Karpas-422 (cell line): ENCODE measurements at regions not wholly inside any gene's neighbourhood (a gene's known extent, or its start where the extent isn't known, plus 50 kb on each side); places are given as distances from the start of the nearest gene placed in this dataset.
"Not testable (repeated sequence)": the region's sequence is repeated elsewhere in the genome, so short reads cannot be mapped to it uniquely, and the experiment has no call there.

Experiments
- DNase-seq: peaks from one replicate; pipeline ENCODE4 v3.0.0-alpha.2; 2015
- H2AFZ ChIP-seq: fragments of 200-600 bp; sonication (generic); 2 replicates; pipeline ENCODE4 v1.6.1; 2014; ENCODE audit warnings: antibody characterized with exemption, low read length, mixed read lengths
- H3K27ac ChIP-seq: fragments of 200-600 bp; sonication (generic); 2 replicates; pipeline ENCODE4 v1.5.1; 2014; ENCODE audit warnings: mild to moderate bottlenecking, low read length, moderate library complexity
- H3K27me3 ChIP-seq: fragments of 200-600 bp; sonication (generic); 2 replicates; pipeline ENCODE4 v1.6.1; 2014; ENCODE audit warnings: low read length, mixed read lengths
- H3K36me3 ChIP-seq: fragments of 200-600 bp; sonication (generic); 2 replicates; pipeline ENCODE4 v1.6.1; 2014; ENCODE audit warnings: low read length, mixed read lengths; ENCODE audit not compliant: insufficient read depth
- H3K4me1 ChIP-seq: fragments of 200-600 bp; sonication (generic); 2 replicates; pipeline ENCODE4 v1.6.1; 2014; ENCODE audit warnings: mild to moderate bottlenecking, low read length, mixed read lengths
- H3K4me2 ChIP-seq: fragments of 200-600 bp; sonication (generic); 2 replicates; pipeline ENCODE4 v1.6.1; 2014; ENCODE audit warnings: low read length, low read depth, mild to moderate bottlenecking; ENCODE audit not compliant: poor library complexity, severe bottlenecking
- H3K4me3 ChIP-seq: fragments of 200-600 bp; sonication (generic); 2 replicates; pipeline ENCODE4 v1.5.1; 2014; ENCODE audit warnings: mild to moderate bottlenecking, antibody characterized with exemption, low read length, mixed read lengths
- H3K79me2 ChIP-seq: fragments of 200-600 bp; sonication (generic); 2 replicates; pipeline ENCODE4 v1.6.1; 2014; ENCODE audit warnings: mild to moderate bottlenecking, low read length, mixed read lengths
- H3K9ac ChIP-seq: fragments of 200-600 bp; sonication (generic); 2 replicates; pipeline ENCODE4 v1.6.0; 2014; ENCODE audit warnings: low read length
- H3K9me2 ChIP-seq: fragments of 200-600 bp; sonication (generic), shearing (Covaris generic); replicated peaks from 2 replicates; pipeline ENCODE4 v1.6.0; 2014; ENCODE audit warnings: mild to moderate bottlenecking, low read length, moderate library complexity; ENCODE audit not compliant: insufficient read depth
- H3K9me3 ChIP-seq: fragments of 300-700, 200-600 bp; sonication (generic); 2 replicates; pipeline ENCODE4 v1.6.1; 2014; ENCODE audit warnings: low read length, mixed read lengths
- H4K20me1 ChIP-seq: fragments of 200-600 bp; sonication (generic); 2 replicates; pipeline ENCODE4 v1.6.1; 2014; ENCODE audit warnings: mild to moderate bottlenecking, antibody characterized with exemption, low read length, low read depth; ENCODE audit not compliant: insufficient read depth

DNA sequence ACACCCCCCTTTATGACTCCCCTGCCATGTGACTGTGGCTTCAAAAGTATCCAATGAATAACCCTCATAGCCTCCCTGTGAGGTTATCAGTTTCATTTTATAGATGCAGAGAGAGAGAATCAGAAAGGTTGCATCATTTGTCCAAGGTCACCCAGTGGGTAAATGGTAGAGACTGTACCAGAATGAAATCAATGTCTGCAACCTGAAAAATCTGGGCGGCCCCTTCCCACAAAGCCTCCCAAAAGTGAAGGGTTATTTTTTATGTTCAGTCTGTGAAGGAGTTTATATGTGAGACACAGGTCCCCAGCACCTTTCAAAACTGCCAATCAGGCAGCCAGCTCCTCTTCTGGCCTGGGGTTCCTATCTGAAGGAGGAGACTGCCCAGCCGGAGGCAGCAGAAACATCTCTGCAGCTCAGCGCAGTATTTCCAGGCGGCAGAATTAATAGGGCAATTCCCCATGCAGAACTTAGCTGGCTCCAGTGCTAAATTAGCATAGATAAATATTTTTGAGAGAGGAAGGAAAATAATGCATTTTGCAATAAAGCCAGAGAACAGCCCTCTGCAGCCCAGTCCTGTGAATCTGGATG lies 130.8 kb upstream of the PRR20G start:
- Histone ChIP-seq H3K9me2 (no peaks in the 10 kb centered on the region), H3K4me1 (no peaks in the 10 kb centered on the region), H3K9me3 (no peaks in the 10 kb centered on the region), H3K27me3 (no peaks in the 10 kb centered on the region), H3K4me2 (no peak overlapping the region), H3K36me3 (no peaks in the 10 kb centered on the region), H3K27ac (no peak overlapping the region), H3K4me3 (no peak overlapping the region), H3K79me2 (no peaks in the 10 kb centered on the region), H2AFZ (no peak overlapping the region), H4K20me1 (0 out of 2 replicates have a peak, but pooled peaks cover 3% of the 10 kb centered on the region), H3K9ac (no peak overlapping the region)
- no peak for DNase-seq

DNA sequence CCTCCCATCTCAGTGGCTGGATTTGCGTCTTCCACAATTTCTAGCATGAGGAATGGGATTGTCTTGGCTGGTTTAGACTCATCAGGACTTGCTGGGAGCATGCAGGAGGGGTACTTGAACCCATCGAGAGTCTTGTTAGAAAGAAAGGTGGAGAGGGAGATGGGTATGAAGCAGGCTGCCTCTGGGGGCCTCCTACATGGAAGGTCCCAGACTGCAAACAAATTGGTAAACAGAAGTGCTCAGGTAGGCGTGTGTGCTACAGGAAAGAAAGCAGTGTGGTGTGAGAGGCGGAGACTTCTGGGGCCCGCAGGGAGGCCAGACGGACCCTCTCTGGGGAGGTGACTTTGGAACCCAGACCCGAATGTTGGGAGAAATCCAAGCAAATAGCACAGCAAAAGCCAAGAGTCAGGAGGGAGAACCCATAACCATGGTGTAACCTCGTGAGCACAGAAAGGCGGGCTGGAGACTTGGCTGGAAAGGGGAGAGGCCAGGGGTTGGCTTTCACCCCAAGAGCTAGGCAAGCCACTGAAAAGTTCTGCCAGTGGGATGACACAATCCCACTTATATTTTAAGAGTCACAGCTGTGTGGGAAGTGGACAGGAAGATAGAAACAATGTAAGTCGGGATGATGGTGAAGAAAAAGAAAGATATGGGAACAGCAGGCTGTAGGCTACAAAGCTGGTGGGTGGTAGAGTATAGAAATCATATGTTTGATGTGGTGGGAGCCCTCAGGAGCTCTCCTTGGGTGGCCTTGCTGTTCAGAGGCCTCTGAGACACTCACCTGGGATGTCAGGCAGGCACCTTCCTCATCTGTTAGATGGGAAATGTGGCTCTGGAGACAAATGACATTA lies 130.1 kb upstream of the PRR20G start:
- H3K4me2 ChIP-seq, result no peak overlapping the region
- no peak for DNase-seq
- no peak overlapping the region for H2AFZ ChIP-seq
- H3K4me3 ChIP-seq, result no peak overlapping the region
- no peaks in the 10 kb centered on the region for H3K27me3 ChIP-seq
- no peaks in the 10 kb centered on the region for H3K36me3 ChIP-seq
- H4K20me1 ChIP-seq, result 0 out of 2 replicates have a peak, but pooled peaks cover 3% of the 10 kb centered on the region
- no peaks in the 10 kb centered on the region for H3K4me1 ChIP-seq
- no peak overlapping the region for H3K9ac ChIP-seq
- H3K9me3 ChIP-seq, result no peaks in the 10 kb centered on the region
- H3K27ac ChIP-seq, result no peak overlapping the region
- no peaks in the 10 kb centered on the region for H3K9me2 ChIP-seq
- H3K79me2 ChIP-seq, result no peaks in the 10 kb centered on the region

DNA sequence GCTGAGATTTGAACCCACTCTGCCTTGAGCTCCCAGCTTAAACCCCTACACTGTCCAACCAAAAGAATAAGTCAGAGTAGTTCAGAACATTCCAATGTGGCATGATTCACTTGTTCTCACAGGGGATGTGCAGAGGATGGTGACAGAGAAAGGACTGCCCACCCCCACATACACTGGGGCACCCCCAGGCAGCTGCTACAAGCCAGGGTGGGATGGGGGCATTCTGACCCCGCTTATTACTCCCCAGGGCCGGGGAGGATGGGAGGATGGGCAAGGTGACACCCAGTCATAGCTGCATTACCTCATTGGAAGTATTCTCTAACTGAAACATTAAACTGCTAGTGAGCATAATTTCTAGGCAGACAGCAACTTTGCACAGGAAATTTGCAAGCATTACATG lies 126.0 kb upstream of the PRR20G start:
- Histone ChIP-seq H3K27ac (no peak overlapping the region), H3K4me1 (no peaks in the 10 kb centered on the region), H3K79me2 (no peaks in the 10 kb centered on the region), H3K9me2 (no peaks in the 10 kb centered on the region), H3K27me3 (no peaks in the 10 kb centered on the region), H3K9me3 (no peaks in the 10 kb centered on the region), H3K4me3 (no peak overlapping the region), H3K9ac (no peak overlapping the region), H2AFZ (no peak overlapping the region), H4K20me1 (0 out of 2 replicates have a peak, but pooled peaks cover 3% of the 10 kb centered on the region), H3K36me3 (no peaks in the 10 kb centered on the region), H3K4me2 (no peak overlapping the region)
- no peak for DNase-seq

DNA sequence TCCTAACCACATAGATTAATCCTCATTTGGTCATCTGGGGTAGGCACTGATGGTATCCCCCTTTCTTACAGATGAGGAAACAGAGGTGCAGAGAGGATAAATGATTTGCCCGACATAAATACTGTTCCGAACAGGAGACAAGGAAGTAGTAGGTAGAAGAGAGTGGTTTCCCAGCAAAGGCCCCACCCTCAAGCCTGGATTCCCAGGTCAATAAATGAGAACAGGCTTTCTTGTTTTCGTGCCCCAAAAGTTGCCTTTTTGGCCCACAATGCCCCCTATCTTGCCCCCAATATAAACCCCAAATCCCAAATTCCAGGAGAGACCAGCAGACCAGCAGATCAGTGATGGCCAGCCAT lies 125.5 kb upstream of the PRR20G start:
- no peak overlapping the region for H3K9ac ChIP-seq

DNA sequence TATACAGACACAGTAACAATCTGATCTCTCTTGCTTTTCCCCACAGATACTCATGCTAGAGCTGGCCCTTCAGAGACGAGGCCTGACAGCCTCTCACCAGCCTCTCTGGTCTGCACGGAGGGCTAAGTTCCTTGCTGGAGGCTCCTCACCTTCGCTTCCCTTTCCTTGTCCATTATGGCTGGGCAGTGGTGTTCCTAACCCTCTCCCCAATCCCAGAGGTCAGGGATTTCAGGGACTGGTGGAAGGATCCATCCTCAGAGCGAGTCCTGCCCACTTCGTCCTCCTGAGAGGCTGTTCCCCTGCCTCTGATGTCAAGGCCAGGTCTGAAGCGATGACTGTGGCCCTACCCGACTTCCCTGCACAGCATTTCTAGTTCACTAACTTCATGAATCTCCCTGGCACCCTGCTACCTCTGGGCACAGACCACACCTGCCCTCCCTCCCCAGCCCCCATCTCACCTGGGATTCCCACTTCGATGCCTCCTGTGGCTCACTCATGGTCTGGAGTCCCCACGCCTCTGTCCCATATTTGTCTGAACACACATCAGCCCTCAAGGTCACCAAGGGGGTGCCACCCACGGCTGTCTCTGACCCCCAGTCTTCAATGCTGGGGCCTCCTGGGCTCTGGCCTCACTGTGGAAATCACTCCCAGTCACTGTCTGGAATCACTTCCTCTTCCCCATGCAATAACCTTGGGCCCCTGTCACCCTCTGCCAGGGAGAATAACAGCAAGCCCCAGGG lies 124.9 kb upstream of the PRR20G start:
- H3K9me2 ChIP-seq, result no peaks in the 10 kb centered on the region
- no peaks in the 10 kb centered on the region for H3K79me2 ChIP-seq
- H3K36me3 ChIP-seq, result no peaks in the 10 kb centered on the region
- H4K20me1 ChIP-seq, result 0 out of 2 replicates have a peak, but pooled peaks cover 3% of the 10 kb centered on the region
- H3K4me1 ChIP-seq, result no peaks in the 10 kb centered on the region
- H3K27ac ChIP-seq, result no peak overlapping the region
- no peak overlapping the region for H3K4me2 ChIP-seq
- no peaks in the 10 kb centered on the region for H3K27me3 ChIP-seq
- no peak overlapping the region for H3K9ac ChIP-seq
- H3K4me3 ChIP-seq, result no peak overlapping the region
- DNase-seq, result no peak
- no peaks in the 10 kb centered on the region for H3K9me3 ChIP-seq
- no peak overlapping the region for H2AFZ ChIP-seq

More for the DNA sequence above, 125.5 kb upstream of the PRR20G start:
- H3K9me3 ChIP-seq, result no peaks in the 10 kb centered on the region
- H3K79me2 ChIP-seq, result no peaks in the 10 kb centered on the region
- no peak overlapping the region for H3K4me2 ChIP-seq
- 0 out of 2 replicates have a peak, but pooled peaks cover 3% of the 10 kb centered on the region for H4K20me1 ChIP-seq
- DNase-seq, result no peak
- no peak overlapping the region for H2AFZ ChIP-seq
- H3K4me1 ChIP-seq, result no peaks in the 10 kb centered on the region
- no peak overlapping the region for H3K27ac ChIP-seq
- H3K27me3 ChIP-seq, result no peaks in the 10 kb centered on the region
- H3K9me2 ChIP-seq, result no peaks in the 10 kb centered on the region
- H3K36me3 ChIP-seq, result no peaks in the 10 kb centered on the region
- H3K4me3 ChIP-seq, result no peak overlapping the region

DNA sequence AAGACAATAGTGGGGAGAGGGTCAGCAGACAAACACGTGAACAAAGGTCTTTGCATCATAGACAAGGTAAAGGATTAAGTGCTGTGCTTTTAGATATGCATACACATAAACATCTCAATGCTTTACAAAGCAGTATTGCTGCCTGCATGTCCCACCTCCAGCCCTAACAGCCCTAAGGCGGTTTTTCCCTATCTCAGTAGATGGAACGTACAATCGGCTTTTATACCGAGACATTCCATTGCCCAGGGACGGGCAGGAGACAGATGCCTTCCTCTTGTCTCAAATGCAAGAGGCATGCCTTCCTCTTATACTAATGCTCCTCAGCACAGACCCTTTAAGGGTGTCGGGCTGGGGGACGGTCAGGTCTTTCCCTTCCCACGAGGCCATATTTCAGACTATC lies 124.0 kb upstream of the PRR20G start:
- H3K9me2 ChIP-seq, H3K27me3 ChIP-seq, H3K4me1 ChIP-seq, H2AFZ ChIP-seq, DNase-seq, H3K4me2 ChIP-seq, H3K9ac ChIP-seq, H3K36me3 ChIP-seq, H3K4me3 ChIP-seq, H4K20me1 ChIP-seq, H3K9me3 ChIP-seq, H3K27ac ChIP-seq, H3K79me2 ChIP-seq: not testable (repeated sequence)

DNA sequence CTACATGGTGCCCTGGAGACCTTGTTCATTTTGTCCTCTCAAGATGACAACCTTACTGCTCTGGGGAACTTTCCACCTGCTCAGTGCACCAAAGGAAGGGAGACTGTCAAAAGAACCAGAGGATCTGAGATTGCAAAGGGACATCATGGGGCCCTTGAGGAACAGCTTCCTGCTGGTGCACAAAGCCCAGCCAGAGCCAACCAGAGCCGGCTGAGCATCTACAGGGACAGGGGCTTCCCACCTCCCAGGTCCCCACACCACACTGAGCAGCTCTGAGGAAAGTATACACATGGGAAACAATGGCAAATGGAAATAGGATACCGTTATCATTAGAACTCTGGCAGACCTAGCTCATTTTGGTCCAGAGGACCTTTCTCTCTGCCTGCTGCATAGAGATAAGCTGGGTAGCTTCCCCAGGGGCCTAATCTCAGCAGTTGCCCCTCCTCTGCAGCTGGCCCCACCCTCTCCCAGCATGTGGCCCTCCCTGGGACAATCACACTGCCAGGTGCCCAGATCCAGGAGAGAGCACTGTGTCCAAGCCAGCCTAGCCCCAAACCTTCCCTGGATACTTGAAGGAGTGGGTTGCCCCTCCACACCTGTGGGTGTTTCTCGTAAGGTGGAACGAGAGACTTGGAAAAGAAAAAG lies 123.4 kb upstream of the PRR20G start:
- no peak overlapping the region for H3K27ac ChIP-seq
- H3K4me2 ChIP-seq, result no peak overlapping the region
- H3K4me1 ChIP-seq, result no peaks in the 10 kb centered on the region
- 0 out of 2 replicates have a peak, but pooled peaks cover 3% of the 10 kb centered on the region for H4K20me1 ChIP-seq
- H3K79me2 ChIP-seq, result no peaks in the 10 kb centered on the region
- H3K36me3 ChIP-seq, result no peaks in the 10 kb centered on the region
- H3K9me2 ChIP-seq, result no peaks in the 10 kb centered on the region
- H3K27me3 ChIP-seq, result no peaks in the 10 kb centered on the region
- DNase-seq, result no peak
- H3K4me3 ChIP-seq, result no peak overlapping the region
- no peak overlapping the region for H3K9ac ChIP-seq
- H3K9me3 ChIP-seq, result no peaks in the 10 kb centered on the region
- no peak overlapping the region for H2AFZ ChIP-seq

DNA sequence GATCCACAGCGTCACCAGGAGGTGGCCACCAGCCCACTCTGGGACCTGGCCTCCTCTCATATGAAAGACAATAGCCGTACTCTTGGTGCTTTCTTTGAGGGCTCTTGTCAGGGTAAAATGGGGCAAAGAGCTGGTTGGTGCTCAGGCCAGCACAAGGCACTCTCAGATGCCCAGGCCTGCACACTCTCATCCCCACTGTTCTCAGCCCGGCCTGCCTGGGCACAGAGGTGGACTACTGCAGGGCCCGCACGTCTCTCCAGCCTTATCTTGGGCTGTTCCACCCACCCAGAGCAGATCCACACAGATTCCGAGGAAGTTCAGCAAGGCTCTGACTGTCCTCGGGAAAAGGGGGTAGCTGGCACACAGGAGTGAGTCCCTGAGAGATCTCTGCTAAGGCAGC lies 122.8 kb upstream of the PRR20G start:
- H3K9me3 ChIP-seq, result no peaks in the 10 kb centered on the region
- H3K9me2 ChIP-seq, result no peaks in the 10 kb centered on the region
- no peak overlapping the region for H3K4me3 ChIP-seq
- no peak overlapping the region for H3K27ac ChIP-seq
- H3K79me2 ChIP-seq, result no peaks in the 10 kb centered on the region
- no peak overlapping the region for H3K9ac ChIP-seq
- H3K27me3 ChIP-seq, result no peaks in the 10 kb centered on the region
- no peak overlapping the region for H2AFZ ChIP-seq
- H3K4me2 ChIP-seq, result no peak overlapping the region
- no peaks in the 10 kb centered on the region for H3K36me3 ChIP-seq
- no peak for DNase-seq
- H3K4me1 ChIP-seq, result no peaks in the 10 kb centered on the region
- H4K20me1 ChIP-seq, result 0 out of 2 replicates have a peak, but pooled peaks cover 3% of the 10 kb centered on the region
